Spleen (tissue), 11 donors: ENCODE measurements at regions not wholly inside any gene's neighbourhood (a gene's known extent, or its start where the extent isn't known, plus 50 kb on each side); places are given as distances from the start of the nearest gene placed in this dataset.
"Not testable (repeated sequence)": the region's sequence is repeated elsewhere in the genome, so short reads cannot be mapped to it uniquely, and the experiment has no call there.

Experiments
- DNase-seq: peaks from one replicate; pipeline ENCODE4 v3.0.0-alpha.2; 2020
- H3K27ac ChIP-seq, 8 donors: fragments of 200-600 bp; sonication (generic) in 7 of 8; 1 replicate in 4 of 8; 2 replicates in 4 of 8; pipeline versions ENCODE4 v1.5.0 to v1.8.0; 2016 to 2021; ENCODE audit warnings: inconsistent platforms in 4 of 8, mild to moderate bottlenecking in 4 of 8, moderate library complexity in 1 of 8
- H3K27me3 ChIP-seq, 7 donors: fragments of 200-600 bp; sonication (generic) in 6 of 7; replicated peaks in 1 of 7; 1 replicate in 4 of 7; 2 replicates in 3 of 7; pipeline versions ENCODE4 v1.5.0 to v1.8.0; 2016 to 2021; ENCODE audit warnings: inconsistent platforms in 3 of 7, mild to moderate bottlenecking in 1 of 7
- H3K36me3 ChIP-seq, 6 donors: fragments of 200-600 bp; sonication (generic) in 5 of 6; 1 replicate in 4 of 6; 2 replicates in 2 of 6; pipeline versions ENCODE4 v1.5.0 to v1.8.0; 2016 to 2021; ENCODE audit warnings: inconsistent platforms in 2 of 6
- H3K4me1 ChIP-seq, 6 donors: fragments of 200-600 bp; sonication (generic) in 5 of 6; 1 replicate in 3 of 6; 2 replicates in 3 of 6; pipeline versions ENCODE4 v1.5.0 to v1.8.0; 2016 to 2021; ENCODE audit warnings: inconsistent platforms in 3 of 6
- H3K4me3 ChIP-seq, 8 donors: fragments of 200-600 bp; sonication (generic) in 7 of 8; 1 replicate in 4 of 8; 2 replicates in 4 of 8; pipeline versions ENCODE4 v1.5.0 to v1.8.0; 2016 to 2021; ENCODE audit warnings: inconsistent platforms in 4 of 8, mild to moderate bottlenecking in 4 of 8, moderate library complexity in 2 of 8
- H3K9me3 ChIP-seq, 8 donors: fragments of 200-600 bp; sonication (generic) in 7 of 8; 1 replicate in 4 of 8; 2 replicates in 4 of 8; pipeline versions ENCODE4 v1.5.0 to v1.8.0; 2016 to 2021; ENCODE audit warnings: inconsistent platforms in 4 of 8
- POLR2A ChIP-seq, 3 donors: fragments of 450-650 bp; IDR thresholded peaks; one replicate each; pipeline ENCODE4 v1.5.1; 2017; ENCODE audit warnings: antibody characterized with exemption in 3 of 3, mild to moderate bottlenecking in 1 of 3
- POLR2AphosphoS5 ChIP-seq, 3 donors: sonication (generic); formaldehyde crosslinking; IDR thresholded peaks; one replicate each; pipeline ENCODE4 v1.5.1; 2017; ENCODE audit warnings: antibody characterized with exemption in 3 of 3
- WGBS, 5 donors: extraction: QIAGEN DNeasy Blood & Tissue Kit in 3 of 5; methylation state at CpG; one replicate each; pipeline versions ENCODE4 v1.1.5 to v1.1.7; 2013 to 2018; 5-methylcytosine and 5-hydroxymethylcytosine counted together
- intact Hi-C: fragments of 100-400 bp; cut with DNase I; formaldehyde crosslinking; loops from one replicate; pipeline ENCODE4 v1.15.0; 2023; ENCODE audit warnings: low total_unique reads
- TF ChIP-seq, protein P1 (sequence below), 11 experiments: fragments of 200-600 bp in 7 of 11; fragments of 450-650 bp in 4 of 11; sonication (generic) in 4 of 11; IDR thresholded peaks in 8 of 11; conservative IDR thresholded peaks in 3 of 11; 1 replicate in 7 of 11; 2 replicates in 4 of 11; pipeline versions ENCODE4 v1.4.0 to v1.8.0; 2016 to 2021; ENCODE audit warnings: antibody characterized with exemption in 11 of 11, inconsistent platforms in 4 of 11, mild to moderate bottlenecking in 1 of 11
- donor health status: healthy with polysubstance abuse.
- donor health status: DM: no; HTN: no; CAD: no; lungs with moderate emphysema.
- donor health status: DM: no; HTN: no; CAD: no.
- donor health status: Bipolar disorder and iron deficiency.
- donor health status: healthy.
- donor health status: DM: no; HTN: no; CAD: no.
- donor health status: DM: yes; HTN: yes; CAD: no.

DNA sequence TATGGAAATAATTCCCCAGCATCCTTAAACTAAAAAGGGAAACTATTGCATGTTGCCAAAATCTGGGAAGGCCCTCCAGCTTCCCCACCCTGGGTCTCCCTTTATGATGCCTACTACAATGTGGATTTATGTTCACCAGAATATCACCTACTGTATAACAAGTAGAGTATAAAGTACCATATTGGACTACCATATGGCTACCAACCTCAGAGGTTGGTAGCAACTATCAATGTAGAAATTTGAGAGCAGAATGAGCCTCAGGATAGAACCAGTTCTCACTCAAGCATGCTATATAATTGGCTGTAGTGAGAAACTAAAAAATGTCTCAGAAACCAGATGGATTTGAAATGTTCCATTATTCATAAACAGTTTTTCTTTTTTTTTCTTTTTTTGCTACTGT lies 918.4 kb downstream of the MCTP2 start:
- peaks cover 0 to 15% (median 6%) of the 10 kb centered on the region in 8 donors for H3K9me3 ChIP-seq
- intact Hi-C loops = no loop called here
- no peaks in the 10 kb centered on the region for H3K36me3 ChIP-seq
- H3K27me3 ChIP-seq = no peaks in the 10 kb centered on the region
- H3K4me3 ChIP-seq = no peak overlapping the region
- TF ChIP-seq, protein P1, sequence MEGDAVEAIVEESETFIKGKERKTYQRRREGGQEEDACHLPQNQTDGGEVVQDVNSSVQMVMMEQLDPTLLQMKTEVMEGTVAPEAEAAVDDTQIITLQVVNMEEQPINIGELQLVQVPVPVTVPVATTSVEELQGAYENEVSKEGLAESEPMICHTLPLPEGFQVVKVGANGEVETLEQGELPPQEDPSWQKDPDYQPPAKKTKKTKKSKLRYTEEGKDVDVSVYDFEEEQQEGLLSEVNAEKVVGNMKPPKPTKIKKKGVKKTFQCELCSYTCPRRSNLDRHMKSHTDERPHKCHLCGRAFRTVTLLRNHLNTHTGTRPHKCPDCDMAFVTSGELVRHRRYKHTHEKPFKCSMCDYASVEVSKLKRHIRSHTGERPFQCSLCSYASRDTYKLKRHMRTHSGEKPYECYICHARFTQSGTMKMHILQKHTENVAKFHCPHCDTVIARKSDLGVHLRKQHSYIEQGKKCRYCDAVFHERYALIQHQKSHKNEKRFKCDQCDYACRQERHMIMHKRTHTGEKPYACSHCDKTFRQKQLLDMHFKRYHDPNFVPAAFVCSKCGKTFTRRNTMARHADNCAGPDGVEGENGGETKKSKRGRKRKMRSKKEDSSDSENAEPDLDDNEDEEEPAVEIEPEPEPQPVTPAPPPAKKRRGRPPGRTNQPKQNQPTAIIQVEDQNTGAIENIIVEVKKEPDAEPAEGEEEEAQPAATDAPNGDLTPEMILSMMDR (IDR thresholded peaks at IDR 0.05 in 8 of 11, conservative IDR thresholded peaks at IDR 0.05 in 3 of 11) = no peak
- TF ChIP-seq POLR2A (IDR thresholded peaks at IDR 0.05) (no peak), POLR2AphosphoS5 (IDR thresholded peaks at IDR 0.05) (no peak)
- H3K4me1 ChIP-seq = no peaks in the 10 kb centered on the region
- no peak for DNase-seq
- no peak overlapping the region for H3K27ac ChIP-seq

DNA sequence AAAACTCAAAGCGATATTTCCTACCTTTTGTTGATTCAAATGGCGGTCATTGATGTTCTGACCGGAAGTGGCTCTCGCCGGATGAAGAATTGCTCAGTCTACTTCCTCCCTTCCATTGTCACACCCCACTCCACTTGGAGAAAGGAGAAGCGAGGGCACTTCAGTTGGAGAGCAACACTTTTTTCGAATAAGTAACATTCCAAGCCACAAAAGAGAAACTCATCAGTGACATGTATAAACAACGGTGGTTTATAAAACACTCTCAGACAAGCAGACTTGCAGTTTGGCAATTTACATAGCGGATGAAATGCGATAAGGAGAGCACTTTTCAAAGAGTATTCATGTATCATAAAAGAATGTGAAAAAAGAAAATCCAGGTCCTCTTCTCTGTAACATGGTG lies 919.1 kb downstream of the MCTP2 start:
- no peaks in the 10 kb centered on the region for H3K4me1 ChIP-seq
- TF ChIP-seq, protein P1 (IDR thresholded peaks at IDR 0.05 in 8 of 11, conservative IDR thresholded peaks at IDR 0.05 in 3 of 11) = no peak
- TF ChIP-seq POLR2A (IDR thresholded peaks at IDR 0.05) (no peak), POLR2AphosphoS5 (IDR thresholded peaks at IDR 0.05) (no peak)

GRCh38 chr15:95152741-95153140 lies 921.4 kb downstream of the MCTP2 start:
- H3K9me3 ChIP-seq = peaks cover 0 to 21% (median 11%) of the 10 kb centered on the region in 8 donors
- no peaks in the 10 kb centered on the region for H3K27me3 ChIP-seq
- no peak overlapping the region for H3K4me3 ChIP-seq
- no peaks in the 10 kb centered on the region for H3K4me1 ChIP-seq
- WGBS, 5 donors = 90 to 95% (median 93%) methylated on average over 1 of the region's 1 CpG
- TF ChIP-seq POLR2AphosphoS5 (IDR thresholded peaks at IDR 0.05) (no peak), POLR2A (IDR thresholded peaks at IDR 0.05) (no peak)
- TF ChIP-seq, protein P1 (IDR thresholded peaks at IDR 0.05 in 8 of 11, conservative IDR thresholded peaks at IDR 0.05 in 3 of 11) = no peak
- H3K36me3 ChIP-seq = no peaks in the 10 kb centered on the region
- no peak for DNase-seq
- intact Hi-C loops = no loop called here
- no peak overlapping the region for H3K27ac ChIP-seq

More for the DNA sequence above, 919.1 kb downstream of the MCTP2 start:
- intact Hi-C loops = no loop called here
- H3K27me3 ChIP-seq = no peaks in the 10 kb centered on the region
- H3K27ac ChIP-seq = no peak overlapping the region
- peaks cover 0 to 16% (median 7%) of the 10 kb centered on the region in 8 donors for H3K9me3 ChIP-seq
- no peaks in the 10 kb centered on the region for H3K36me3 ChIP-seq
- no peak for DNase-seq
- 70 to 85% (median 78%) methylated on average over 10 of the region's 10 CpGs for WGBS, 5 donors
- H3K4me3 ChIP-seq = no peak overlapping the region

DNA sequence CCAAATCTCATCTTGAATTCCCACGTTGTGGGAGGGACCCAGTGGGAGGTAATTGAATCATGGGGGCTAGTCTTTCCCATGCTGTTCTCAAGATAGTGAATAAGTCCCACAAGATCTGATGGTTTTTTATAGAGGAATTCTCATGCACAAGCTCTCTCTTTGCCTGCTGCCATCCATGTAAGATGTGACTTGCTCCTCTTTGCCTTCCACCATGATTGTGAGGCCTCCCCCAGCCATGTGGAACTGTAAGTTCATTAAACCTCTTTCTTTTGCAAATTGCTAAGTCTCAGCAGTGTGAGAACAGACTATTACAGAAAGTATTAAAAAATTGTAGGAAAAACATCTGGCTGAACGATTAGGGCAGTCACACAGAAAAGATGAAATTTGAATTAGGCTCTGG lies 921.8 kb downstream of the MCTP2 start:
- H3K4me1 ChIP-seq, H3K27ac ChIP-seq, H3K27me3 ChIP-seq, H3K4me3 ChIP-seq, DNase-seq, H3K36me3 ChIP-seq, intact Hi-C loops: not testable (repeated sequence)
- 54 to 80% (median 77%) methylated on average over 2 of the region's 2 CpGs for WGBS, 5 donors
- peaks cover 0 to 24% (median 11%) of the 10 kb centered on the region in 8 donors for H3K9me3 ChIP-seq

GRCh38 chr15:95160316-95160715 lies 929.0 kb downstream of the MCTP2 start:
- WGBS, 5 donors = 60 to 75% (median 69%) methylated on average over 4 of the region's 4 CpGs
- intact Hi-C loops = no loop called here
- Histone ChIP-seq H3K9me3 (peaks cover 0 to 11% (median 3%) of the 10 kb centered on the region in 8 donors), H3K4me3 (no peak overlapping the region), H3K27me3 (no peaks in the 10 kb centered on the region), H3K27ac (no peak overlapping the region), H3K4me1 (no peaks in the 10 kb centered on the region), H3K36me3 (no peaks in the 10 kb centered on the region)
- DNase-seq = no peak
- TF ChIP-seq POLR2AphosphoS5 (IDR thresholded peaks at IDR 0.05) = no peak
- no peak for TF ChIP-seq POLR2A (IDR thresholded peaks at IDR 0.05)
- TF ChIP-seq, protein P1 (IDR thresholded peaks at IDR 0.05 in 8 of 11, conservative IDR thresholded peaks at IDR 0.05 in 3 of 11) = no peak
